WTC11 (cell line): ENCODE measurements at regions not wholly inside any gene's neighbourhood (a gene's known extent, or its start where the extent isn't known, plus 50 kb on each side); places are given as distances from the start of the nearest gene placed in this dataset.

ENCODE experiments used
- ATAC-seq: fragments of 200-7000 bp; cut with Tn5 transposase; 2 replicates; pipeline ENCODE4 v1.10.0; 2021; ENCODE audit warnings: mild to moderate bottlenecking, moderate library complexity
- CTCF ChIA-PET: fragments of 300-600 bp; sonication (Branson Sonifier 250); formaldehyde crosslinking; loops from one replicate; lab custom pipeline; 2021; ENCODE audit warnings: antibody characterized with exemption; lab: Charles Lee
- POLR2A ChIA-PET: fragments of 350-600 bp; sonication (Branson Sonifier 250); formaldehyde crosslinking; loops from one replicate; lab custom pipeline; 2021; ENCODE audit warnings: antibody characterized with exemption; lab: Charles Lee
- DNase-seq: peaks from one replicate; pipeline ENCODE4 v3.0.0; 2021; ENCODE audit warnings: low spot score
- H3K27ac Mint-ChIP-seq: 2 replicates; pipeline ENCODE4 v1.8.0; 2021; ENCODE audit warnings: mixed read lengths
- H3K27me3 Mint-ChIP-seq: 2 replicates; pipeline ENCODE4 v1.8.0; 2021; ENCODE audit warnings: low read depth, mild to moderate bottlenecking, moderate library complexity, mixed read lengths
- H3K36me3 Mint-ChIP-seq: 2 replicates; pipeline ENCODE4 v1.8.0; 2021; ENCODE audit warnings: mixed read lengths
- H3K4me1 Mint-ChIP-seq: 2 replicates; pipeline ENCODE4 v1.8.0; 2022; ENCODE audit warnings: mixed read lengths
- H3K4me3 Mint-ChIP-seq: 2 replicates; pipeline ENCODE4 v1.8.0; 2021; ENCODE audit warnings: mild to moderate bottlenecking, moderate library complexity, mixed read lengths
- H3K9me3 Mint-ChIP-seq: 2 replicates; pipeline ENCODE4 v1.8.0; 2021; ENCODE audit warnings: mixed read lengths
- ATF1 ChIP-seq: sonication (generic); formaldehyde crosslinking; IDR thresholded peaks from 2 replicates; pipeline ENCODE4 v1.8.1; 2023; ENCODE audit warnings: mild to moderate bottlenecking, moderate library complexity, missing genetic modification reagents
- ETV6 ChIP-seq: sonication (generic); formaldehyde crosslinking; IDR thresholded peaks from 2 replicates; pipeline ENCODE4 v1.8.1; 2022; ENCODE audit warnings: mild to moderate bottlenecking, missing genetic modification reagents
- FOXP1 ChIP-seq: sonication (generic); formaldehyde crosslinking; IDR thresholded peaks from 2 replicates; pipeline ENCODE4 v1.8.0; 2022; ENCODE audit warnings: missing genetic modification reagents, mild to moderate bottlenecking, moderate library complexity, borderline replicate concordance
- FOXP4 ChIP-seq: sonication (generic); formaldehyde crosslinking; IDR thresholded peaks from 2 replicates; pipeline ENCODE4 v1.8.0; 2022; ENCODE audit warnings: mild to moderate bottlenecking, missing genetic modification reagents
- HMGA2 ChIP-seq: fragments of 250-450 bp; sonication (Bioruptor Pico); IDR thresholded peaks from 2 replicates; pipeline ENCODE4 v1.4.0; 2021; ENCODE audit warnings: mild to moderate bottlenecking, moderate library complexity
- HMGXB4 ChIP-seq: sonication (generic); formaldehyde crosslinking; IDR thresholded peaks from 2 replicates; pipeline ENCODE4 v1.8.1; 2023; ENCODE audit warnings: mild to moderate bottlenecking, moderate library complexity, missing genetic modification reagents
- RORB ChIP-seq: fragments of 250-450 bp; sonication (Bioruptor Pico); IDR thresholded peaks from 2 replicates; pipeline ENCODE4 v1.9.0; 2021; ENCODE audit warnings: mild to moderate bottlenecking
- SMAD3 ChIP-seq: sonication (generic); formaldehyde crosslinking; IDR thresholded peaks from 2 replicates; pipeline ENCODE4 v1.8.0; 2022; ENCODE audit warnings: missing genetic modification reagents, mild to moderate bottlenecking, borderline replicate concordance
- ZNF263 ChIP-seq: sonication (generic); formaldehyde crosslinking; IDR thresholded peaks from 2 replicates; pipeline ENCODE4 v1.8.1; 2022; ENCODE audit warnings: low read depth, mild to moderate bottlenecking, moderate library complexity, missing genetic modification reagents
- TF ChIP-seq, protein P1 (sequence below): fragments of 250-450 bp; sonication (Bioruptor Pico); conservative IDR thresholded peaks from 2 replicates; pipeline ENCODE4 v1.9.0; 2021; ENCODE audit warnings: mild to moderate bottlenecking
- TF ChIP-seq, protein P2 (sequence below): fragments of 200-600 bp; IDR thresholded peaks from 2 replicates; pipeline ENCODE4 v1.8.0; 2022; ENCODE audit warnings: antibody characterized with exemption
- TF ChIP-seq, protein P3 (sequence below): sonication (generic); formaldehyde crosslinking; IDR thresholded peaks from 2 replicates; pipeline ENCODE4 v1.8.1; 2022; ENCODE audit warnings: low read depth, mild to moderate bottlenecking, moderate library complexity, missing genetic modification reagents, borderline replicate concordance
- TF ChIP-seq, protein P4 (sequence below): sonication (generic); formaldehyde crosslinking; IDR thresholded peaks from 2 replicates; pipeline ENCODE4 v1.8.1; 2023; ENCODE audit warnings: mild to moderate bottlenecking, missing genetic modification reagents

DNA sequence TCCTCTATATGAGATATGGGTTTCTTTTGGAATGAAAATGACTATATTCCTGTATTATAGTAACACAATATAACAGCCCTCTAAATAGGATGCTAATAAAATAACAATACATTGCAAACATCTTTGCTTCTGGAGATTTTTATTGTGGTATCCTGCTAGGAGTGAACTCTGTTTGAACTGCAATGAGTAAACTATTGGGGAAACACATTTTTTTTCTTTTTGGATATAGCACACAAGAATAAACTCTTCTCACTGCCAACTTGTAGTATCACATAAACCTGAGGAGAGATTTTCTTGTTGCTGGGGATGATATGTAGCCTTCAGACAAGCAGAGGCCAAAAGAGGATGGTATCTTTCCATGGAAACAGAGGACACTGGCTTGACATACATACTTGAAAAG, 238.2 kb downstream of the C4orf33 start:
- peaks cover 17% of the 10 kb centered on the region for H3K4me1 Mint-ChIP-seq
- no peak overlapping the region for H3K4me3 Mint-ChIP-seq
- CTCF ChIA-PET = no interaction called here
- no peak for DNase-seq
- no peak for ATAC-seq
- TF ChIP-seq HMGA2 (CRISPR knock-in tag) (no peak), FOXP4 (no peak), ZNF263 (no peak), ETV6 (no peak), SMAD3 (CRISPR knock-in tag) (no peak)
- TF ChIP-seq, protein P1, sequence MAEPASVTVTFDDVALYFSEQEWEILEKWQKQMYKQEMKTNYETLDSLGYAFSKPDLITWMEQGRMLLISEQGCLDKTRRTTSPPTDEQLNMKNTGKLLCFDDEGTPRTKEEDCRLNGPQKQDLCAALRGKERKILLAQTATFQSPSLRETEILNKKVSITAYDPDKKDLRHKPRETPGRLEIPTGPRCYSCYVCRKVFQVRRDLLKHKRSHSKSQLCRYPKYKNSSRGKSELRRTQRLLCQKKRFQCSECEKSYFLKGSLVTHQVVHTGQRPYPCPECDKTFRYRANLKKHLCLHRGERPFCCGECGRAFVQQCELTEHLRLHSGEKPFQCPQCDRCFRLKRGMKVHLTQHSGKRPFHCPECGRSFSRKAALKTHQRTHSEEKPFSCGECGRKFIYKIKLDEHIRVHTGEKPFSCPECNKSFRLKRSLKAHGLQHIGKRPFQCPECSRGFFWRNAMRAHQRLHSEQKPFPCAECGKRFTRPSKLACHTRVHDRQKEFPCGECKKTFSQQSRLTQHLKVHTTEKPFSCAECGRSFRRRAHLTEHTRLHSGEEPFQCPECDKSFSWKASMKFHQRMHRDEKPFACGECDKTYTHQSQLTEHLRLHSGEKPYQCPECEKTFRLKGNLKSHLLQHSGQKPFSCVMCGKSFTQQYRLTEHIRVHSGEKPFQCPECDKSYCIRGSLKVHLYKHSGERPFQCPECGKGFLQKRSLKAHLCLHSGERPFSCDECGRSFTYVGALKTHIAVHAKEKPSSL (CRISPR knock-in tag) = no peak
- TF ChIP-seq, protein P2, sequence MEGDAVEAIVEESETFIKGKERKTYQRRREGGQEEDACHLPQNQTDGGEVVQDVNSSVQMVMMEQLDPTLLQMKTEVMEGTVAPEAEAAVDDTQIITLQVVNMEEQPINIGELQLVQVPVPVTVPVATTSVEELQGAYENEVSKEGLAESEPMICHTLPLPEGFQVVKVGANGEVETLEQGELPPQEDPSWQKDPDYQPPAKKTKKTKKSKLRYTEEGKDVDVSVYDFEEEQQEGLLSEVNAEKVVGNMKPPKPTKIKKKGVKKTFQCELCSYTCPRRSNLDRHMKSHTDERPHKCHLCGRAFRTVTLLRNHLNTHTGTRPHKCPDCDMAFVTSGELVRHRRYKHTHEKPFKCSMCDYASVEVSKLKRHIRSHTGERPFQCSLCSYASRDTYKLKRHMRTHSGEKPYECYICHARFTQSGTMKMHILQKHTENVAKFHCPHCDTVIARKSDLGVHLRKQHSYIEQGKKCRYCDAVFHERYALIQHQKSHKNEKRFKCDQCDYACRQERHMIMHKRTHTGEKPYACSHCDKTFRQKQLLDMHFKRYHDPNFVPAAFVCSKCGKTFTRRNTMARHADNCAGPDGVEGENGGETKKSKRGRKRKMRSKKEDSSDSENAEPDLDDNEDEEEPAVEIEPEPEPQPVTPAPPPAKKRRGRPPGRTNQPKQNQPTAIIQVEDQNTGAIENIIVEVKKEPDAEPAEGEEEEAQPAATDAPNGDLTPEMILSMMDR = no peak
- TF ChIP-seq, protein P3, sequence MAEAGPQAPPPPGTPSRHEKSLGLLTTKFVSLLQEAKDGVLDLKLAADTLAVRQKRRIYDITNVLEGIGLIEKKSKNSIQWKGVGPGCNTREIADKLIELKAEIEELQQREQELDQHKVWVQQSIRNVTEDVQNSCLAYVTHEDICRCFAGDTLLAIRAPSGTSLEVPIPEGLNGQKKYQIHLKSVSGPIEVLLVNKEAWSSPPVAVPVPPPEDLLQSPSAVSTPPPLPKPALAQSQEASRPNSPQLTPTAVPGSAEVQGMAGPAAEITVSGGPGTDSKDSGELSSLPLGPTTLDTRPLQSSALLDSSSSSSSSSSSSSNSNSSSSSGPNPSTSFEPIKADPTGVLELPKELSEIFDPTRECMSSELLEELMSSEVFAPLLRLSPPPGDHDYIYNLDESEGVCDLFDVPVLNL = no peak
- TF ChIP-seq, all 79 proteins: peak for 0
- Mint-ChIP-seq H3K27ac (no peak overlapping the region), H3K36me3 (0 out of 2 replicates have a peak, but pooled peaks cover 3% of the 10 kb centered on the region), H3K27me3 (no peaks in the 10 kb centered on the region), H3K9me3 (peaks cover 11% of the 10 kb centered on the region)
- POLR2A ChIA-PET = no interaction called here

- ATAC-seq = no peak
- peaks cover 17% of the 10 kb centered on the region for H3K4me1 Mint-ChIP-seq
- TF ChIP-seq, protein P4, sequence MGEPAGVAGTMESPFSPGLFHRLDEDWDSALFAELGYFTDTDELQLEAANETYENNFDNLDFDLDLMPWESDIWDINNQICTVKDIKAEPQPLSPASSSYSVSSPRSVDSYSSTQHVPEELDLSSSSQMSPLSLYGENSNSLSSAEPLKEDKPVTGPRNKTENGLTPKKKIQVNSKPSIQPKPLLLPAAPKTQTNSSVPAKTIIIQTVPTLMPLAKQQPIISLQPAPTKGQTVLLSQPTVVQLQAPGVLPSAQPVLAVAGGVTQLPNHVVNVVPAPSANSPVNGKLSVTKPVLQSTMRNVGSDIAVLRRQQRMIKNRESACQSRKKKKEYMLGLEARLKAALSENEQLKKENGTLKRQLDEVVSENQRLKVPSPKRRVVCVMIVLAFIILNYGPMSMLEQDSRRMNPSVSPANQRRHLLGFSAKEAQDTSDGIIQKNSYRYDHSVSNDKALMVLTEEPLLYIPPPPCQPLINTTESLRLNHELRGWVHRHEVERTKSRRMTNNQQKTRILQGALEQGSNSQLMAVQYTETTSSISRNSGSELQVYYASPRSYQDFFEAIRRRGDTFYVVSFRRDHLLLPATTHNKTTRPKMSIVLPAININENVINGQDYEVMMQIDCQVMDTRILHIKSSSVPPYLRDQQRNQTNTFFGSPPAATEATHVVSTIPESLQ (CRISPR knock-in tag) = no peak
- TF ChIP-seq RORB (CRISPR knock-in tag) (no peak), ATF1 (CRISPR knock-in tag) (no peak), HMGXB4 (CRISPR knock-in tag) (no peak), FOXP1 (CRISPR knock-in tag) (no peak)
- TF ChIP-seq, all 79 proteins: peak for 0
- ChIA-PET POLR2A (no interaction called here), CTCF (no interaction called here)
- no peak overlapping the region for H3K27ac Mint-ChIP-seq
- H3K36me3 Mint-ChIP-seq = no peaks in the 10 kb centered on the region
- H3K27me3 Mint-ChIP-seq = no peaks in the 10 kb centered on the region
- DNase-seq = no peak
- H3K4me3 Mint-ChIP-seq = no peak overlapping the region
- H3K9me3 Mint-ChIP-seq = peaks cover 3% of the 10 kb centered on the region
Observed at GRCh38 chr4:129335276-129335675, 239.3 kb downstream of the C4orf33 start.
